Gastrocnemius medialis (tissue), 4 donors: ENCODE measurements at regions not wholly inside any gene's neighbourhood (a gene's known extent, or its start where the extent isn't known, plus 50 kb on each side); places are given as distances from the start of the nearest gene placed in this dataset.

Experiments
- ATAC-seq, 2 donors: fragments of 150-250 bp; one replicate each; pipeline ENCODE4 v1.9.1; 2016
- DNase-seq, 2 donors: peaks; one replicate each; pipeline ENCODE4 v3.0.0-alpha.2; 2019
- H3K27ac ChIP-seq, 4 donors: fragments of 200-600 bp; sonication (generic); 1 replicate in 1 of 4; 2 replicates in 3 of 4; pipeline ENCODE4 v1.5.1; 2016 to 2018; ENCODE audit warnings: mild to moderate bottlenecking in 2 of 4, moderate library complexity in 1 of 4
- H3K27me3 ChIP-seq, 3 donors: fragments of 200-600 bp; sonication (generic) in 2 of 3; 1 replicate in 1 of 3; 2 replicates in 2 of 3; pipeline versions ENCODE4 v1.5.1 to v1.6.0; 2016 to 2019; ENCODE audit warnings: mild to moderate bottlenecking in 1 of 3, moderate library complexity in 1 of 3
- H3K36me3 ChIP-seq, 2 donors: fragments of 200-600 bp; sonication (generic) in 1 of 2; one replicate each; pipeline ENCODE4 v1.5.1; 2017 to 2018
- H3K4me1 ChIP-seq, 2 donors: fragments of 200-600 bp; sonication (generic) in 1 of 2; one replicate each; pipeline ENCODE4 v1.5.1; 2016 to 2017; ENCODE audit warnings: mild to moderate bottlenecking in 2 of 2
- H3K4me3 ChIP-seq, 4 donors: fragments of 200-600 bp; sonication (generic) in 3 of 4; 1 replicate in 1 of 4; 2 replicates in 3 of 4; pipeline ENCODE4 v1.5.1; 2016 to 2019; ENCODE audit warnings: mild to moderate bottlenecking in 2 of 4
- H3K9me3 ChIP-seq, 3 donors: fragments of 200-600 bp; sonication (generic) in 2 of 3; 1 replicate in 1 of 3; 2 replicates in 2 of 3; pipeline ENCODE4 v1.5.1; 2016 to 2019
- POLR2A ChIP-seq, 2 donors: fragments of 450-650 bp; IDR thresholded peaks; one replicate each; pipeline ENCODE4 v1.6.1; 2017; ENCODE audit warnings: antibody characterized with exemption in 2 of 2, mild to moderate bottlenecking in 2 of 2, moderate library complexity in 2 of 2
- in situ Hi-C, 4 donors: fragments of 200-750 bp; cut with MboI; loops; one replicate each; pipeline versions ENCODE4 v1.15.0 to v1.8.0; 2017; ENCODE audit warnings: low sequenced_read_pairs in 4 of 4
- intact Hi-C: fragments of 100-400 bp; cut with DNase I; formaldehyde crosslinking; loops from one replicate; pipeline ENCODE4 v1.15.1; 2023; ENCODE audit warnings: low total_unique reads
- TF ChIP-seq, protein P1 (sequence below), 5 experiments: fragments of 450-650 bp in 3 of 5; fragments of 200-600 bp in 2 of 5; sonication (generic) in 2 of 5; IDR thresholded peaks in 4 of 5; conservative IDR thresholded peaks in 1 of 5; 1 replicate in 4 of 5; 2 replicates in 1 of 5; pipeline ENCODE4 v1.5.1; 2016 to 2019; ENCODE audit warnings: antibody characterized with exemption in 5 of 5, mild to moderate bottlenecking in 3 of 5, moderate library complexity in 3 of 5

DNA sequence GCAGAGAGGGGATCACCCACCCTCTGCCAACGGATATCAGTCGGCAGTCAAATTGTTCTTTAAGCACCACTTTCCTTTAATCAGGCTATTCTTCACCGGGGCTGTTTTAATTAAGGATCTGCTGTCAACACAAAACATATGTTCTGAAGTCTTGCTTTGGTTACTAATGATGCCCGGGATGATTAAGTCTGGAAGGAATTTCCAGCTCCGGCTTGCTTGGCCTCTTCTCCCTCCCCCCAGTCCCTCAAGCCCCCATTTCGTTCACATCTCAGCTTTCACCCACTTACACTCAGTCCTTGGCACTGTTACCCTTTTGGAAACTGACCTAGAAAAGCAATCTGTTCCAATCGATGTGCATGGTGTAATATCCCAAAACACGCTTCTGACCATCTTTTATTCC lies 74.7 kb downstream of the MSX2 start:
- Histone ChIP-seq H3K36me3 (no peaks in the 10 kb centered on the region), H3K9me3 (no peaks in the 10 kb centered on the region), H3K4me1 (no peaks in the 10 kb centered on the region), H3K4me3 (no peak overlapping the region), H3K27me3 (peaks cover 8 to 23% (median 15%) of the 10 kb centered on the region in 3 donors), H3K27ac (no peak overlapping the region)
- DNase-seq (no peak), ATAC-seq (no peak)
- TF ChIP-seq, protein P1, sequence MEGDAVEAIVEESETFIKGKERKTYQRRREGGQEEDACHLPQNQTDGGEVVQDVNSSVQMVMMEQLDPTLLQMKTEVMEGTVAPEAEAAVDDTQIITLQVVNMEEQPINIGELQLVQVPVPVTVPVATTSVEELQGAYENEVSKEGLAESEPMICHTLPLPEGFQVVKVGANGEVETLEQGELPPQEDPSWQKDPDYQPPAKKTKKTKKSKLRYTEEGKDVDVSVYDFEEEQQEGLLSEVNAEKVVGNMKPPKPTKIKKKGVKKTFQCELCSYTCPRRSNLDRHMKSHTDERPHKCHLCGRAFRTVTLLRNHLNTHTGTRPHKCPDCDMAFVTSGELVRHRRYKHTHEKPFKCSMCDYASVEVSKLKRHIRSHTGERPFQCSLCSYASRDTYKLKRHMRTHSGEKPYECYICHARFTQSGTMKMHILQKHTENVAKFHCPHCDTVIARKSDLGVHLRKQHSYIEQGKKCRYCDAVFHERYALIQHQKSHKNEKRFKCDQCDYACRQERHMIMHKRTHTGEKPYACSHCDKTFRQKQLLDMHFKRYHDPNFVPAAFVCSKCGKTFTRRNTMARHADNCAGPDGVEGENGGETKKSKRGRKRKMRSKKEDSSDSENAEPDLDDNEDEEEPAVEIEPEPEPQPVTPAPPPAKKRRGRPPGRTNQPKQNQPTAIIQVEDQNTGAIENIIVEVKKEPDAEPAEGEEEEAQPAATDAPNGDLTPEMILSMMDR (IDR thresholded peaks at IDR 0.05 in 4 of 5, conservative IDR thresholded peaks at IDR 0.05 in 1 of 5) = no peak
- TF ChIP-seq POLR2A (IDR thresholded peaks at IDR 0.05) = no peak
- intact Hi-C loops = no loop called here
- in situ Hi-C loops = loop anchor here in 3 of 4 donors (5.0 to 10.0 kb wide), 3 partner anchors 377 to 384 kb away; no protein-coding TSS in a partner anchor

DNA sequence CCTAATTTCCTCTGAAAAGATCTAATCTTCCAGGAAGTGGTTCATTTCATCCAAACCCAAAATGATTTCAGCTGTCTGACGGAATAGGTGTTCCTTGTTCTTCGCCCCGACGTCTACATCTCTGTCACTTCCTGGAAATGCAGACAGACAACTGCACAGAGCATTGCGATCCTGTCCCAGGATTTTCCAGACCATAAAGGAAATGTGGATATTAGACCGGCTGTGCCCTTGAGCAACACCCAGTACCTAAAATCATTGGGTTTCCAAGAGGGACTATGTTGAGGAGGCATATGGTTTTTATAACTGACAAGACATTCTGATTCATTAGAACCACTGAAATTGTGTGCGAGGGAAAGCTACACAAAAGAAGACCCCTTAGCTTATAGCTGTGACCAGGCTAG lies 74.2 kb downstream of the MSX2 start:
- in situ Hi-C loops = loop anchor here in 3 of 4 donors (5.0 to 10.0 kb wide), 3 partner anchors 376 to 384 kb away; no protein-coding TSS in a partner anchor
- TF ChIP-seq POLR2A (IDR thresholded peaks at IDR 0.05) = no peak
- TF ChIP-seq, protein P1 (IDR thresholded peaks at IDR 0.05 in 4 of 5, conservative IDR thresholded peaks at IDR 0.05 in 1 of 5) = no peak
- Histone ChIP-seq H3K9me3 (no peaks in the 10 kb centered on the region), H3K4me3 (no peak overlapping the region), H3K36me3 (no peaks in the 10 kb centered on the region), H3K27me3 (peaks cover 8 to 28% (median 15%) of the 10 kb centered on the region in 3 donors), H3K4me1 (peaks cover 0 to 4% of the 10 kb centered on the region in 2 donors), H3K27ac (no peak overlapping the region)
- DNase-seq = no peak
- no peak for ATAC-seq
- intact Hi-C loops = no loop called here

DNA sequence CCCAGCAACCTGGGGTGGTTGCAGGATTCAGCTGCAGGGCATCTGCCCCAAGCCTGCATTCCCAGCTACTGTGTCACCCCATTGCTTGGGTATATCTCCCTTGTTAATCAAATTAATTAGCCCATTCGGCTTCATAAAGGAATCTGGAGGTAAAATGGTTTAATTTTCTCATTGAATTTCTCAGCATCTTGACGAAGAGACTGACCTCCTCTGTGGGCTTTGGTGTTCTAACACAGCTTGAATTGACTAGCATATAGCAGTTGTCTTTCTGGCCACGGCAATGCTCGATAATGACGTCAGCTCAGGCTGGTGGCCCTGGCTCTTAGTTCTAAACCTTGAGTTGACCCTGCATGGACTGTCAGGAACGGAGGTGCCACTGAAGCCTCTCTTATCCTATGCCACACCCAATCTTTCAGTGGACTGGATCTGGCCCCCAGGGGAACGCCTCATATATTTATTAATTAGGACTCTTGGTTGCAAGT lies 72.4 kb downstream of the MSX2 start:
- H3K27me3 ChIP-seq = peaks cover 8 to 30% (median 15%) of the 10 kb centered on the region in 3 donors
- H3K27ac ChIP-seq = no peak overlapping the region
- DNase-seq (no peak), ATAC-seq (no peak)
- TF ChIP-seq POLR2A (IDR thresholded peaks at IDR 0.05) = no peak
- TF ChIP-seq, protein P1 (IDR thresholded peaks at IDR 0.05 in 4 of 5, conservative IDR thresholded peaks at IDR 0.05 in 1 of 5) = no peak
- H3K4me3 ChIP-seq = no peak overlapping the region
- in situ Hi-C loops (loop anchor here in 3 of 4 donors (5.0 to 10.0 kb wide), 3 partner anchors 374 to 382 kb away; no protein-coding TSS in a partner anchor), intact Hi-C loops (no loop called here)
- H3K9me3 ChIP-seq = no peaks in the 10 kb centered on the region
- no peaks in the 10 kb centered on the region for H3K36me3 ChIP-seq
- H3K4me1 ChIP-seq = peaks cover 0 to 4% of the 10 kb centered on the region in 2 donors

DNA sequence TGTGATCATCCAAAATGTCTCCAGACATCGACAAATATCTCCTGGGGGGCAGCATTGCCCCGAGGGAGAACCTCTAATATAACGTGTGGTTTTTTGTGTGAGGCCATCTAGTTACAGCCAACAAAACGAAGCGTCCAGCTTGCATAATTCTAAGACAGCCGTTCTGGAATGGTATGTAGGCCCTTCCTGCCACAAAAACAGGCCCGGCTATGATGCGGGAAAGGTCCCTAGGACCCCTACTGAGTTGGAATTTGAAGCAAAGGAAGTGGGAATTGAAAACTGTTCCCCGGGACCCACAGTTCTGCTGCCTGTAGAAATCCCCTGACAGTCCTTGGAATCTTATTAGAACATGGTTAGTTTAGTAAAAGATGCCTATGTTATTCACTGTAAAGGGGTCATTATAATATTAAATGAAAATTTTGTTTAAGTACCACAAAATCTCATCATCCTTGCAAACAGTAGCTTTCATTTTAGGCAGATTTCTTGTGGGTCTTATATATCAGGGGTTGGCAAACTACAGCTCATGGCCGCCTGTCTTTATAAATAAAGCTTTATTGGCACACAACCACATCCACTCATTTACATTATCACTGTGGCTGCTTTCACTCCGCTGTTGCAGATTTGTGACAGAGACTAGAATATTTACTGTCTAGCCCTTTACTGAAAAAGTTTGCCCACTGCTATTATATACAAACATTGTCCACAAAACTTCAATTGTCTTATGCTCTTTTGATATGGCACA lies 70.7 kb downstream of the MSX2 start:
- no peak for DNase-seq
- H3K27ac ChIP-seq = no peak overlapping the region
- intact Hi-C loops (no loop called here), in situ Hi-C loops (loop anchor here in 3 of 4 donors (5.0 to 10.0 kb wide), 3 partner anchors 373 to 380 kb away; no protein-coding TSS in a partner anchor)
- no peak for ATAC-seq
- peaks cover 0 to 4% of the 10 kb centered on the region in 2 donors for H3K4me1 ChIP-seq
- no peak overlapping the region for H3K4me3 ChIP-seq
- H3K36me3 ChIP-seq = no peaks in the 10 kb centered on the region
- H3K9me3 ChIP-seq = no peaks in the 10 kb centered on the region
- TF ChIP-seq POLR2A (IDR thresholded peaks at IDR 0.05) = no peak
- TF ChIP-seq, protein P1 (IDR thresholded peaks at IDR 0.05 in 4 of 5, conservative IDR thresholded peaks at IDR 0.05 in 1 of 5) = no peak
- H3K27me3 ChIP-seq = peaks cover 8 to 30% (median 15%) of the 10 kb centered on the region in 3 donors
